HG03457 (cell line): ENCODE measurements at regions not wholly inside any gene's neighbourhood (a gene's known extent, or its start where the extent isn't known, plus 50 kb on each side); places are given as distances from the start of the nearest gene placed in this dataset.

Experiments used
- ATAC-seq: cut with Tn5 transposase; IDR thresholded peaks from one replicate; pipeline ENCODE4 v1.9.1; 2021; ENCODE audit warnings: moderate number of reproducible peaks; ENCODE audit not compliant: unreplicated experiment

DNA sequence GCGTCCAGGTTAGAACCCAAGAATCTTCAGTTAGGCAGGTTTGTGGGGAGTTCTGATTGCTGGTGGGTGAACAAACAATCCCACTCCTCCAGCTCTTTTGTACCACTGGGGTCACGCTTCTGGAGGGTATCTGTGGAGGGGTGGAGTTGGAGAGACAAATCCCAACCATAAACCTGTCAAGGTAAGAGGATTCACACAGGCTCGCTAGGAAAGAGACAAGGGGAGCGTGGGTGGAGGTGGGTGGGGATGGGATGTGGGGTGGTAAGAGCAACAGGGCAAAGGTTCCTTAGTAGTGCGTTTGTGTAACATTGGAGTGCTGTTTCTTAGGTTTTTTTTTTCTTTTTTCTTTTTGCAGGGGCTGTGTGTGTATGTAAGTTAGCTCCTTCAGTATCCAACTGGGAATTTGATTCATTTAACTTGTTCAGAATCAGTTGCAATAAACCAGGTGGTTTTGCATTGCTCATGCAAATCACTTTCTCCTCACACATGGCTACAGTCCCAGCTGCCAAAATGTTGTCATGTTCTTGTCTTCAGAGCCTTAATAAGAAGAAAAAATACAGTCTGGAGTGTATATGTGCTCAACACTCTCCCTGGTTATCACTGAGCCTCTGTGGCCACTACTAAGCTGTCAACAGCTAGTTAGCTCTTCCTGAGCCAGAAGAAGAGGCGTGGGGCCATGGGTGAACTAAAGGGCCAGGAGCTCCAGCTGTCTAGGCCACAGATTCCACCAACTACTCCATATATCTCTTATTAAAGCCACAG lies 164.0 kb upstream of the RAD23B start:
- no peak for ATAC-seq

GRCh38 chr9:107119735-107120134 lies 163.3 kb upstream of the RAD23B start:
- ATAC-seq, result no peak

- no peak for ATAC-seq
Measured at GRCh38 chr9:107123389-107123788, 159.7 kb upstream of the RAD23B start.

- no peak for ATAC-seq
Measured at GRCh38 chr9:107127608-107128007, 155.5 kb upstream of the RAD23B start.

GRCh38 chr9:107131108-107131799 lies 151.8 kb upstream of the RAD23B start:
- no peak for ATAC-seq

GRCh38 chr9:107136296-107136695 lies 146.8 kb upstream of the RAD23B start:
- no peak for ATAC-seq

GRCh38 chr9:107137495-107138202 lies 145.4 kb upstream of the RAD23B start:
- no peak for ATAC-seq

DNA sequence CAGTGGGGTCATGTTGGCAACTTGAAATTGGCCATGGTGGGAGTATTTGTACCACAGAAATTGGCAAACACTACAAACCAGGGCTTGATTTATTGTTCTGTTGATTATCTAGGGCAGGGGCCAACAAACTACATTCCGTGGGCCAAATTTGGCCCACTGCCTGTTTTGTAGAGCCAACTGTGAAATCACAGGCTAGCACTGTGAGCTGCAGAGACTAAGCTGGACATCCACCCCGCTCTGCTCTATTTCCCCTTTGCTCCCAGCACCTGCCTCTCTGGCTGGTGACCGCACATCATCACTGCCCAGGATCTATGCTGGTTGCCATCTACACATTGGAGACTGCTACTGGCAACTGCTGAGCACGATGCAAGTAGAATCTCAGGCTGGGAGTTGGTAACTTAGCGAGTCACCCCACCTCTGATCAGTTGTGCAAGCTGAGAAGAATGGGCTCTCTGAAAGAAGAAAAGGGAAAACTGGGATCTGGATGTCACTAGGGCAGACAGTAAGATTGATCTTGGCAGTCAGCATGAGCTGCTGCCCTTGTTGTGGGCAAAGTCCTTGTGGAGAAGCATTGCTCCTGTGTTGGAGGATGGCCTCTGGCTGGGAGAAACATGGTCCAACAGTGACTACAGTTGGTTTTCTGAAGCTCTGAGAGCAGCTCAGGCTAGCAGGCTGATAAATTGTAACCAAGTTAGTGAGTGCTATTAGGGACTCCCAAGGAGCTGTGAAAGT lies 144.7 kb upstream of the RAD23B start:
- no peak for ATAC-seq

DNA sequence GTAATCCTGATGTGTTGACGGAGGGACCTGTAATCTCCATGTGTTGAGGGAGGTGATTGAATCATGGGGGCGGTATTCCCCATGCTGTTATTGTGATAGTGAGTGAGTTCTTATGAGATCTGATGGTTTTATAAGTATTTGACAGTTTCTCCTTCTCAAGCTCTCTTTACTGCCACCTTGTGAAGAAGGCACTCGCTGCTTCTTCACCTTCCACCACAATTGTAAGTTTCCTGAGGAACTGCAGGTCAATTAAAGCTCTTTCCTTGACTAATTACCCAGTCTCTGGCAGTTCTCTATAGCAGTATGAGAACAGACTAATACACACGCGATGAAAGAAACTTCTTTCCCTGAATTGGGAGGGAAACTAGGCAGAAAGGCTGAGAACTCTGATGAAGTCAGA lies 141.1 kb upstream of the RAD23B start:
- no peak for ATAC-seq

DNA sequence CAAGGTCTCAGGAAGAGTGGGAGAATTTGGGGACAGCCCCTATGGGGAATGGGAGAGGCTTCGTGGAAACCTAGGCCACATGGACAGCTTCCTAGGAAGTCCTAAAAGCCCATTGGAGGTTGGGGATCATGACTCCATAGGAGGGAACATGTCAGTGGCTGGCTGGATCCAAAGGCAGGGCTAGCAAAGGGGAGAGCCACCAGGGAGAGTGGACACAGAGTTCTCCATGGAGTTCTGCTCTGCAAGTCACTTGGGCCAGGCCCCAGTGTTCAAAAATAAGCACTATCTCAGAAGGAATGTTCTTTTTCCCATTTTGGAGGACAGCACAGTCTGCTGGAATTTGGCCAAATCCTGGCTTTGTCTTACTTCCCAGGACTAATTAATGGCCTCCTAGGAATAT lies 140.6 kb upstream of the RAD23B start:
- ATAC-seq, result no peak

DNA sequence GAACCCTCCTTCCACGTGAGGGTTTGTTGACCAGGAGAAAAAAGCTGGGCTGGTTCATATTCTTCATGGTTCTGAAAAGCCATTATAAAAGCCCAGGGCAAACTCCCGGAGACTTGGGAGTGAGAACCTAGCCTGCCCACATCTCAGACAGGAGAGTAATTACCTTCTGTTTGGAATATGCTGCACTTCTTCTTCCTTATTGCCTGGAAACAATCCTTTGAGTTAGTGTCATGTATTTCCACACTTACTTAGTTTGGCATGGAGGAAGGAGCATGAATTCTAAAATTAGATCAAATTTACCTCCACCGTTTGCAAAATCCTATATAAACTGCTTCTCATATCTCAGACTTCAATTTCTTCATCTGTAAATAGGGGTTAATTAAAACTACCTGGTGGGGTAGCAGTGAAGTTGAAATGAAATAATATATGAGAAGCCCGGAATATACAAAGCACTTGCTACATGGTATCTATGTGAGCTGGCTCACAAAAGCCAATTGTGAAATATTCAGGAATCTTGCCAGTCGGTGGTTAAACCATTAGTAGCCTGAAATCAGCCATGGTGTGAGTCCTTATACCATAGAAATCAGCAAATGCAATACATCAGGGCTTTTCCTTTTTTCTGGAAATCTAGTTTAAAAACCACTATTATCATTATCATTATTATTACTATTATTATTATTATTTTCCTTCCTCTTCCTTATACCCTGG lies 140.0 kb upstream of the RAD23B start:
- no peak for ATAC-seq

GRCh38 chr9:107144475-107144874 lies 138.6 kb upstream of the RAD23B start:
- ATAC-seq, result no peak

- no peak for ATAC-seq
Measured at GRCh38 chr9:107147134-107147533, 135.9 kb upstream of the RAD23B start.

DNA sequence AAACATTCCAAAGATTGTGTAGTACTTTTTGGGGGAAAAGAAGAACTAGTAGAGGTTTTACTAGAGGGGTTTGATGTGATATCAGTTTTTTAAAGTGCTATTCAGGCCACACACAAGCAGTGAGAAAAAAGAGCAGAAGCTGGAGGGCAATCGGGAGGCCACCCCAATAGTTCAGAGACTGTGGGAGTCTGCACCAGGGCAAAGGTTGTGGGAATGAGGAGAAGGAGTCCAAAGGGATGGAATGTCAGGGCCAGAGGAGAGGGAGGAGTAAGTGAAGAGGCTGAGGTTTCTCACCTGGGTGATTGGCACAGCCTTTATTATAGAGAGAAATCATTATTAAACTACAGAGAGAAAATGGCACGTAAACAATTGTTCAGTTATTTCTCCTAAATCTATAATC lies 134.9 kb upstream of the RAD23B start:
- ATAC-seq, result no peak

GRCh38 chr9:107149756-107150155 lies 133.3 kb upstream of the RAD23B start:
- ATAC-seq, result no peak

GRCh38 chr9:107153336-107153735 lies 129.7 kb upstream of the RAD23B start:
- ATAC-seq, result no peak

DNA sequence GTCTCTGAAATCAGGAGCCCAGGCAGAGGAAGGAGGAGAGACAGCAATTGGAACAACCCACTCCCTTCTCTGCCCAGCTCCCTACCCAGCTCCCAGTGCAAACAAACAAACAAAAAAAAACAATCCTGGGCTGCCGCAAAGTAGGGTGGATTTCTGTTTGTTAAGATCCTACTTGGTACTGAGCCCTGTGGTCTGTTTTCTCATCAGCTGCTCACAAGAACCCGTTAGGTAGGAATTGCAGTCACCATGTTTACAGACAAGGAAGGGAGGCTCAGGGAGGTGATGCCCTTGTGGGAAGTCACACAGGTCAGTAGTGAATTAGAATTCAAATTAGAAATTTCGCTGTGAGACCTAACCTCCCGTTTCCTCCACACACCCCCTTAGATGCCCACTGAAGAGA lies 128.8 kb upstream of the RAD23B start:
- ATAC-seq, result no peak

DNA sequence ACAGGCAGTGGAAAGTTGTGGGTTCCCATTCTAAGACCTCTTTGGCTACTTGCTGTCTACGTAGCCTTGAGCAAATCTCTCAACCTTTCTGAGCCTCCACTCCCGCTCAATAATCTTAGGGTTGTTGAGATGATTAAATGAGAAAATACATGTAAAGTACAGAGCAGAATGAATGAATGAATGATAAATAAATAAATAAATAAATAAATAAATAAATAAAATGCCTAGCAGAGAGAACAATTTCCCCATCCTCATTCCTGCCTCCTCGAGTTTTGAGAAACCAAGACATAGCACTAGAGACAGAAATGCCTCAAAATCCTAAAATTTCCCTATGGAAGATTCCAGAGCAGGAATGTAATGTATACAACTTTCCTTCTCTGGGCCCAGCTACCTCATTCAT lies 128.3 kb upstream of the RAD23B start:
- no peak for ATAC-seq

- no peak for ATAC-seq
Measured at GRCh38 chr9:107155244-107155817, 127.7 kb upstream of the RAD23B start.

DNA sequence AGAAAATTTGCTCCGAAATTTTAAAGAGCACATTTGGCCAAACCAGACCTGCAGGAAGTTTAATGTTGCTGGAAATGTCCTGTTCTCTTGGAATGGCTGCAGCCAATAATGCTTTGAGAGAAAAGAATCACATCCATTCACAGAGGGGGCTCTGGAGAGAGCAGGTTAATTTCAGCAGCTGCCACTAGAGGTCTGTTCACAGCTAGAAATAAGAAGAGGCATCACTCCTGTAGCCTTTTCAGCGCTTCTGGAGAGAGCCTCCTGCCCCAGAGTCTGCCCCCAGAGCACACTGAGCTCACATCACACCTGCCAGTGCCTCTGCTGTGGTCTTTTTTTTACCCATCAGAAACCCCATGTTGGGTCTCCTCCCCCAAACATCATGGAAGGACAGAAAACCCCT lies 124.8 kb upstream of the RAD23B start:
- no peak for ATAC-seq
